HepG2 (cell line): ENCODE measurements at regions not wholly inside any gene's neighbourhood (a gene's known extent, or its start where the extent isn't known, plus 50 kb on each side); places are given as distances from the start of the nearest gene placed in this dataset.

Experiments
- ATAC-seq: fragments of 200-7000 bp; cut with Tn5 transposase; 3 replicates; pipeline ENCODE4 v1.9.1; 2020; ENCODE audit warnings: mild to moderate bottlenecking, moderate library complexity
- BruUV-seq: library from RNA; stranded (reverse); fragments of 400-500 nt; replicated peaks from 2 replicates; lab custom pipeline; 2021; lab: Mats Ljungman, UMichigan
- CTCF ChIA-PET: fragments of 300-600 bp; formaldehyde crosslinking; extraction: SDS; loops from one replicate; lab custom pipeline; 2021; ENCODE audit warnings: low total read pairs, inconsistent platforms, low intra/inter-chr PET ratio; lab: Yijun Ruan, JAX
- POLR2A ChIA-PET: fragments of 350-600 bp; sonication (Branson Sonifier 250); formaldehyde crosslinking; loops from one replicate; lab custom pipeline; 2020; ENCODE audit warnings: antibody characterized with exemption, inconsistent platforms; lab: Yijun Ruan, JAX
- DNase-seq: peaks from one replicate; pipeline ENCODE4 v3.0.0-alpha.2; 2015; ENCODE audit warnings: low spot score
- FAIRE-seq: peaks from 3 replicates; lab custom pipeline; 2011; peaks lifted over from hg19 to GRCh38; lab: Jason Lieb, UNC
- H2AFZ ChIP-seq: one replicate; pipeline ENCODE4 v1.6.1; 2011; ENCODE audit warnings: low read length, inconsistent platforms
- H3K27ac ChIP-seq: fragments of 300-600 bp; 3 replicates; pipeline ENCODE4 v1.8.0; 2011; ENCODE audit warnings: mixed run types, mild to moderate bottlenecking, mixed read lengths, low read length, inconsistent platforms; ENCODE audit not compliant: insufficient read depth; ENCODE audit errors: extremely low read length
- H3K27me3 ChIP-seq, 2 experiments: fragments of 200-600 bp in 1 of 2; 2 replicates in 1 of 2; 3 replicates in 1 of 2; pipeline versions ENCODE4 v1.6.0 to v1.8.0; 2011; ENCODE audit warnings: low read length in 2 of 2, mild to moderate bottlenecking in 2 of 2, moderate library complexity in 2 of 2, inconsistent platforms in 1 of 2; ENCODE audit not compliant: insufficient read depth in 2 of 2, control insufficient read depth in 1 of 2
- H3K36me3 ChIP-seq, 2 experiments: fragments of 200-600 bp in 1 of 2; replicated peaks in 1 of 2; 2 replicates in 1 of 2; 3 replicates in 1 of 2; pipeline versions ENCODE4 v1.5.1 to v1.8.0; 2011; ENCODE audit warnings: low read length in 2 of 2, inconsistent platforms in 1 of 2; ENCODE audit not compliant: insufficient read depth in 2 of 2, control insufficient read depth in 1 of 2
- H3K4me1 ChIP-seq: 2 replicates; pipeline ENCODE4 v1.5.1; 2012; ENCODE audit warnings: low read length, inconsistent platforms; ENCODE audit not compliant: insufficient read depth
- H3K4me2 ChIP-seq: 2 replicates; pipeline ENCODE4 v1.6.0; 2011; ENCODE audit warnings: low read depth, low read length, inconsistent platforms
- H3K4me3 ChIP-seq, 3 experiments: fragments of 200-600 bp in 1 of 3; sonication (generic), shearing (Covaris generic) in 1 of 3; replicated peaks in 1 of 3; 2 replicates each; pipeline ENCODE4 v1.5.1; 2011 to 2016; ENCODE audit warnings: low read length in 3 of 3, inconsistent platforms in 2 of 3, low read depth in 2 of 3, mild to moderate bottlenecking in 2 of 3, control low read depth in 1 of 3, mixed read lengths in 1 of 3; ENCODE audit not compliant: insufficient read depth in 1 of 3
- H3K79me2 ChIP-seq: one replicate; pipeline ENCODE4 v1.6.1; 2011; ENCODE audit warnings: low read length, inconsistent platforms; ENCODE audit not compliant: insufficient read depth
- H3K9ac ChIP-seq: 2 replicates; pipeline ENCODE4 v1.6.0; 2011; ENCODE audit warnings: mild to moderate bottlenecking, low read depth, low read length, inconsistent platforms; ENCODE audit not compliant: insufficient read depth
- H3K9me3 ChIP-seq: 2 replicates; pipeline ENCODE4 v1.5.1; 2012; ENCODE audit warnings: mild to moderate bottlenecking, low read length
- H4K20me1 ChIP-seq: 2 replicates; pipeline ENCODE4 v1.6.0; 2011; ENCODE audit warnings: inconsistent platforms, mild to moderate bottlenecking, low read length, moderate library complexity; ENCODE audit not compliant: insufficient read depth
- ETV6 ChIP-seq: sonication (generic); formaldehyde crosslinking; conservative IDR thresholded peaks from 2 replicates; pipeline ENCODE4 v1.4.0; 2020; ENCODE audit warnings: missing genetic modification reagents
- KLF6 ChIP-seq: IDR thresholded peaks from 2 replicates; pipeline ENCODE4 v1.8.0; 2016; ENCODE audit warnings: missing biosample characterization, missing genetic modification reagents
- PAF1 ChIP-seq: IDR thresholded peaks from 2 replicates; pipeline ENCODE4 v1.6.1; 2016; ENCODE audit warnings: missing genetic modification reagents, missing compliant biosample characterization
- POLR2AphosphoS5 ChIP-seq: IDR thresholded peaks from 2 replicates; pipeline ENCODE4 v1.6.1; 2012; ENCODE audit warnings: low read depth, low read length
- SIX4 ChIP-seq: sonication (generic); formaldehyde crosslinking; IDR thresholded peaks from 2 replicates; pipeline ENCODE4 v1.4.0; 2020; ENCODE audit warnings: missing genetic modification reagents
- TCF7L2 ChIP-seq: IDR thresholded peaks from 2 replicates; pipeline ENCODE4 v1.6.1; 2011; ENCODE audit warnings: mild to moderate bottlenecking, low read depth, low read length, moderate library complexity
- ZBTB43 ChIP-seq: sonication (generic); formaldehyde crosslinking; conservative IDR thresholded peaks from 2 replicates; pipeline ENCODE4 v1.4.0; 2020; ENCODE audit warnings: missing genetic modification reagents
- ZMAT3 ChIP-seq: sonication (generic); formaldehyde crosslinking; conservative IDR thresholded peaks from 2 replicates; pipeline ENCODE4 v1.7.0; 2021; ENCODE audit warnings: missing genetic modification reagents
- ZNF142 ChIP-seq: sonication (generic); formaldehyde crosslinking; IDR thresholded peaks from 2 replicates; pipeline ENCODE4 v1.4.0; 2020; ENCODE audit warnings: missing genetic modification reagents
- ZNF382 ChIP-seq: sonication (generic); formaldehyde crosslinking; IDR thresholded peaks from 2 replicates; pipeline ENCODE4 v1.5.0; 2020; ENCODE audit warnings: missing genetic modification reagents, mild to moderate bottlenecking, borderline replicate concordance
- ZNF563 ChIP-seq: sonication (generic); formaldehyde crosslinking; IDR thresholded peaks from 2 replicates; pipeline ENCODE4 v1.8.0; 2022; ENCODE audit warnings: mild to moderate bottlenecking, moderate library complexity, missing genetic modification reagents
- ZNF615 ChIP-seq: sonication (generic); formaldehyde crosslinking; IDR thresholded peaks from 2 replicates; pipeline ENCODE4 v1.5.0; 2020; ENCODE audit warnings: mild to moderate bottlenecking, missing genetic modification reagents, borderline replicate concordance
- WGBS: methylation state at CpG from one replicate; pipeline ENCODE4 v1.1.6; 2017; ENCODE audit warnings: low lambda C conversion rate; 5-methylcytosine and 5-hydroxymethylcytosine counted together
- in situ Hi-C: cut with HindIII; loops from 2 replicates; pipeline ENCODE4 v1.10.0; 2017; ENCODE audit warnings: low pct_unique_long_range_greater_than_20kb; ENCODE audit not compliant: extremely low pct_ligation_motif_present
- intact Hi-C: fragments of 100-400 bp; cut with micrococcal nuclease; formaldehyde crosslinking; loops from one replicate; pipeline ENCODE4 v1.10.0; 2022; ENCODE audit not compliant: unreplicated experiment

- Histone ChIP-seq H3K4me1 (no peaks in the 10 kb centered on the region), H3K27me3 (peaks cover 0 to 8% of the 10 kb centered on the region in 2 experiments; a peak in 1 of 5 replicates), H3K4me3 (no peak overlapping the region), H3K79me2 (no peaks in the 10 kb centered on the region), H3K4me2 (no peak overlapping the region), H2AFZ (no peak overlapping the region), H4K20me1 (no peaks in the 10 kb centered on the region), H3K36me3 (no peaks in the 10 kb centered on the region), H3K27ac (no peak overlapping the region), H3K9ac (no peak overlapping the region), H3K9me3 (no peaks in the 10 kb centered on the region)
- intact Hi-C loops = no loop called here
- ChIA-PET CTCF (no interaction called here), POLR2A (no interaction called here)
- TF ChIP-seq KLF6 (CRISPR knock-in tag) (no peak), PAF1 (CRISPR knock-in tag) (no peak), ZMAT3 (CRISPR knock-in tag) (no peak), ZNF142 (CRISPR knock-in tag) (no peak), TCF7L2 (no peak), ZNF615 (no peak), ETV6 (CRISPR knock-in tag) (no peak), ZNF382 (CRISPR knock-in tag) (no peak), SIX4 (CRISPR knock-in tag) (no peak), ZBTB43 (CRISPR knock-in tag) (no peak), ZNF563 (CRISPR knock-in tag) (no peak), POLR2AphosphoS5 (no peak)
- FAIRE-seq (no peak), ATAC-seq (no peak), DNase-seq (no peak)
- BruUV-seq = no TSS peak
- 0% methylated on average over 1 of the region's 1 CpG for WGBS
- in situ Hi-C loops = no loop called here
Observed at GRCh38 chr7:24501443-24502134, 71.7 kb upstream of the PALS2 start.
